ENCODE measurements at regions not wholly inside any gene's neighbourhood (a gene's known extent, or its start where the extent isn't known, plus 50 kb on each side); places are given as distances from the start of the nearest gene placed in this dataset.
A peak's percentile ranks its signal among the peaks of the same experiment; 100 is the strongest.

DNA sequence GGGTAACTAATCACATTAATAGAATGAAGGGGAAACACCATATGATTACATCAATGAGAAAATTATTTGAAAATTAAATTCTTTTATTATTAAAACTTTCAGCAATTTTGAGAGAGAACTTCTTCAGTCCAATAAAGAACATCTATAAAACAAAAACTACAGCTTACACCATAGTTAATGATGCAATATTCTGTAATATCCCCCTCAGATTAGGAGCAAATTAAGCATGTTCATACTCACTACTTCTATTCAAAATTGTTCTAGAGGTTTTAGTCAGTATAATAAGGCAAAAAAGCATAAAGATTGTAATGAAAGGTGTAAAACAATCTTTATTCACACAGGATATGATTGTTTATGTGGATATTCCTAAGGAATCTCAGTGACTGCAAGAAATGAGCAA, 465.4 kb downstream of the CD109 start:
- TF ChIP-seq, protein P1, sequence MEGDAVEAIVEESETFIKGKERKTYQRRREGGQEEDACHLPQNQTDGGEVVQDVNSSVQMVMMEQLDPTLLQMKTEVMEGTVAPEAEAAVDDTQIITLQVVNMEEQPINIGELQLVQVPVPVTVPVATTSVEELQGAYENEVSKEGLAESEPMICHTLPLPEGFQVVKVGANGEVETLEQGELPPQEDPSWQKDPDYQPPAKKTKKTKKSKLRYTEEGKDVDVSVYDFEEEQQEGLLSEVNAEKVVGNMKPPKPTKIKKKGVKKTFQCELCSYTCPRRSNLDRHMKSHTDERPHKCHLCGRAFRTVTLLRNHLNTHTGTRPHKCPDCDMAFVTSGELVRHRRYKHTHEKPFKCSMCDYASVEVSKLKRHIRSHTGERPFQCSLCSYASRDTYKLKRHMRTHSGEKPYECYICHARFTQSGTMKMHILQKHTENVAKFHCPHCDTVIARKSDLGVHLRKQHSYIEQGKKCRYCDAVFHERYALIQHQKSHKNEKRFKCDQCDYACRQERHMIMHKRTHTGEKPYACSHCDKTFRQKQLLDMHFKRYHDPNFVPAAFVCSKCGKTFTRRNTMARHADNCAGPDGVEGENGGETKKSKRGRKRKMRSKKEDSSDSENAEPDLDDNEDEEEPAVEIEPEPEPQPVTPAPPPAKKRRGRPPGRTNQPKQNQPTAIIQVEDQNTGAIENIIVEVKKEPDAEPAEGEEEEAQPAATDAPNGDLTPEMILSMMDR (conservative IDR thresholded peaks at IDR 0.05; ENCODE audit: low read length), result no peak
- DNase-seq (ENCODE audit: low read depth), result peak; percentile 13
- H3K4me3 ChIP-seq (ENCODE audit: low read length), result no peak overlapping the region

DNA sequence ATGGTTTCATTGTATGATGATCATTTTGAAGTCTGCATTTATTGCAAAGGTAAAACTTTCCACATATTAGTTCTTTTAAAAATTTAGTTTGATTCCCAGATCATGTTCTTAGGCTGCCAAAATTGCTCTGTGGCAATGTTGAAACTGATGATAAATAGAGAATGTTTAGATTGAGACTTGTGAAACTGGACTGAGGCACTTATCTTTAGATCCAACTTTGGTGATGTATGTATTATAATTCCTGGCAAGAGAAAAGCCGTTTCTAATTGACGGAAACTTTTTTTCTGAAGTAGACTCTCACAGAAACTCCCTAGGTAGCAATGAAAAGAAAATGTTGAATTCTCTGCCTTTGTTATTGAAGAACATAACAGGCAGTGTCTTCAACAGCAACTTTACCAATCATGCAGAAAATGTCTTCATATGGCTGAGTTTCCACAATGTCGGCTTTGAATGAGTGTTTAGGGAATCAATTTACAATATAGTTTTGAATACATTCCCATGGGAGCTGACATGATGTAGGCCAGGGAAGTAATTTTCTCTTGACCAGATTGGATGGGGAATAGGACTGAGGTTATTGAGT, 456.2 kb downstream of the CD109 start:
- TF ChIP-seq, protein P1 (conservative IDR thresholded peaks at IDR 0.05; ENCODE audit: low read length), result no peak
- DNase-seq (ENCODE audit: low read depth), result no peak
- H3K4me3 ChIP-seq (ENCODE audit: low read length), result no peak overlapping the region

DNA sequence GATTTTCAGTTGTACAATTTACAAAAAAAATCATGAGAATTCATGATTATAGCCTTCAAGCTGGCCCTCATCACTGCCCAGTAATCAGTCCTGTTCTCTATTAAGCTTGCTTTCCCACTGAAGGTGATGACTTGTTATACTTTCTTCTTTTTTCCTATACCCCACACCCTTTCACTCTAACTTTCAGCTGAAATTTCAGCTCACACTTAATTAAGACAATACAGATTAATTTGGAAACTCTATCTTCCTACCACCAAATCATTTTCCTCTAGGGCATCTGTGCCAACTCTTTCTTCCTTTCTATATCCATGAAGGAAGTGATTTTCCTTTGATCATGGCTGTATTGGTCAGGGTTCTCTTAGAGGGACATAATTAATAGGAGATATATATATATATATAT, 449.9 kb downstream of the CD109 start:
- H3K4me3 ChIP-seq (ENCODE audit: low read length), result no peak overlapping the region
- no peak for DNase-seq (ENCODE audit: low read depth)
- TF ChIP-seq, protein P1 (conservative IDR thresholded peaks at IDR 0.05; ENCODE audit: low read length), result no peak

DNA sequence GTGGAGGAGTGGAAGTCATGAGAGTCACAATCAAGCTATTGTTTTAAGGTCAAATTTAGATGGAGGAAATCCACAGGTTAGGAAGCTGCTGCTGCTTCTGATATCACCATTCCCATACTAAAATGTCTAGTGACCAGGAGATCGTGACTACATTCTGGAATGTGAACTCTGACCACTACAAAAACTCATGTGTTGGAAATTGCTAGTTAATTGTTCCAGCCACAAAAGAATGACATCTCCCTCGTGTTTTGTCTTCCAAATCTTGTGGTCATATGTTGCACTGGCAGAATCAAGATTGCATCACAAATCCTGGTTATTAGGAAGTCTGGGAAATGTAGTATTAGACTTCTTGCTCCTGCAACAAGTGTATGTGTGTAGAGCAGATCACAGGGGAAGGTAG, 441.9 kb downstream of the CD109 start:
- H3K4me3 ChIP-seq (ENCODE audit: low read length), result no peak overlapping the region
- peak; percentile 95 for DNase-seq (ENCODE audit: low read depth)
- TF ChIP-seq, protein P1 (conservative IDR thresholded peaks at IDR 0.05; ENCODE audit: low read length), result no peak

DNA sequence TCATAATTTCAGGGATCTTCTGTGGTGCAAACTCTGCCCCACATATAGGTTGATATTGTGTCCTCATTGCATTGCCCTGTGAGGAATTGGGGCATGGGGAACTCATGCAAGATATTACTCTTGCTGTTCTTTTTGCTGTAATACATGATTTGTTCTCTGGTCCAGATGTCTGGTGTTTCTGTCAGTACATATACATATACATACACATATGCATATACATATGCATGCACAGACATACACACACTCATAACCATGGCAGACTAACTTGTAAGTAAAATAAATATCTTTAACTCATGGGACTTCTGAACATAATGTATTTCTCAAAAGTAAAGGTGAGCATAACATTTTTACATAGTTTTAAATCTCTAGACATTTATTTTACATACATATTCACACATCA, 438.3 kb downstream of the CD109 start:
- H3K4me3 ChIP-seq (ENCODE audit: low read length), result no peak overlapping the region
- TF ChIP-seq, protein P1 (conservative IDR thresholded peaks at IDR 0.05; ENCODE audit: low read length), result no peak
- DNase-seq (ENCODE audit: low read depth), result no peak

DNA sequence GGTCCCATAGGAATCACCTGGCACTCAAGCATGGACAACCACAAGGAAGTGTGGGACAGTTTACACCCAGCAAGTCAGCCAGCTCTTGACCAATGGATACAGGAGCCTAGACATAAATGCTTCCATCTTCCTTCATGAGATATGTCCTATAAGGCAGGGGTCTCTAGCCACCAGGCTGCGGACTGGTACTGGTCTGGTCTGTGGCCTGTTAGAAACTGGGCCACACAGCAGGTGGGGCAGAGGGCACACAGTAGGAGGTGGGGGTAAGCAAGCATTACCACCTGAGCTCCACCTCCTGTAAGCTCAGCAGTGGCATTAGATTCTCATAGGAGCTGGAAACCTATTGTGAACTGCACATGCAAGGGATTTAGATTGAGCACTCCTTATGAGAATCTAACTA, 437.1 kb downstream of the CD109 start:
- H3K4me3 ChIP-seq (ENCODE audit: low read length), result no peak overlapping the region
- TF ChIP-seq, protein P1 (conservative IDR thresholded peaks at IDR 0.05; ENCODE audit: low read length), result no peak
- DNase-seq (ENCODE audit: low read depth), result no peak

DNA sequence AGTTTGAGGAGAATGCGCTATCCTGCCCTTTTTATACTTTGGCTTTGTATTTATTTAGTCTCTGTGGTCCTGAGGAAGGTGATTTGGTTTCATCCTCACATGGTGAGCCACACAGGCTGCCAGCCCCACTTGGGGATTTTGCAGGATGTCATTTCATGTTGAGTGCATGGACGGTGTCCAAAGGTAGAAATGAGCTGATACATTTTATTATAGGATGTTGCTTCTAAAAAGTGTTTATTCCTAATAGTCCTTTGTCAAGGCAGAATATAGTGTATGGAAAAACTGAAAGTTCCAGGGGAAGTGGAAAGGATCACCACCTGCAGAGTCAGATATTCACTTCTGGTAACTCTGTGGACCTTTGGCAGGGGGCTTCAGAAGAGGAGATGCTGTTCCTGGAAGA, 434.6 kb downstream of the CD109 start:
- TF ChIP-seq, protein P1 (conservative IDR thresholded peaks at IDR 0.05; ENCODE audit: low read length), result no peak
- no peak overlapping the region for H3K4me3 ChIP-seq (ENCODE audit: low read length)
- DNase-seq (ENCODE audit: low read depth), result no peak

Measured in AG10803 (cell line).